Stimulated activated naive CD8-positive, alpha-beta T cell treated with anti-CD3 and anti-CD28 coated beads, Interleukin-15, amount 100 ng/mL, for 72 hours (primary cell): ENCODE measurements at regions not wholly inside any gene's neighbourhood (a gene's known extent, or its start where the extent isn't known, plus 50 kb on each side); places are given as distances from the start of the nearest gene placed in this dataset.

Experiments used
- ATAC-seq: fragments of 150-1000 bp; cut with Tn5 transposase; 2 replicates; pipeline ENCODE4 v1.10.0; 2021; ENCODE audit warnings: mild to moderate bottlenecking, moderate library complexity
- DNase-seq, 2 donors: peaks; one replicate each; pipeline ENCODE4 v3.0.0; 2021 to 2022
- H3K27ac Mint-ChIP-seq, 2 donors: one replicate each; pipeline ENCODE4 v1.8.0; 2022; ENCODE audit warnings: mild to moderate bottlenecking in 2 of 2, mixed read lengths in 2 of 2, moderate library complexity in 2 of 2
- H3K27me3 Mint-ChIP-seq: one replicate; pipeline ENCODE4 v1.8.0; 2022; ENCODE audit warnings: mixed read lengths
- H3K4me1 Mint-ChIP-seq: one replicate; pipeline ENCODE4 v1.8.0; 2022; ENCODE audit warnings: mild to moderate bottlenecking, mixed read lengths
- H3K4me3 Mint-ChIP-seq, 2 donors: one replicate each; pipeline ENCODE4 v1.8.0; 2022; ENCODE audit warnings: mild to moderate bottlenecking in 2 of 2, mixed read lengths in 2 of 2, moderate library complexity in 1 of 2
- H3K9me3 Mint-ChIP-seq, 2 donors: one replicate each; pipeline ENCODE4 v1.8.0; 2022; ENCODE audit warnings: mixed read lengths in 2 of 2

GRCh38 chr2:220465700-220466099 lies 838.3 kb downstream of the SLC4A3 start:
- Mint-ChIP-seq H3K9me3 (peaks cover 3 to 11% of the 10 kb centered on the region in 2 donors), H3K27ac (no peak overlapping the region), H3K4me3 (no peak overlapping the region), H3K27me3 (no peaks in the 10 kb centered on the region), H3K4me1 (no peaks in the 10 kb centered on the region)
- DNase-seq, result no peak
- ATAC-seq, result no peak

- Mint-ChIP-seq H3K4me3 (no peak overlapping the region), H3K27me3 (no peaks in the 10 kb centered on the region)
- no peak for ATAC-seq
These were observed 838.8 kb downstream of the SLC4A3 start for GRCh38 chr2:220466251-220466691.

GRCh38 chr2:220469201-220469600 lies 841.8 kb downstream of the SLC4A3 start:
- H3K9me3 Mint-ChIP-seq, result peaks cover 7 to 16% of the 10 kb centered on the region in 2 donors
- no peaks in the 10 kb centered on the region for H3K27me3 Mint-ChIP-seq
- H3K27ac Mint-ChIP-seq, result no peak overlapping the region
- H3K4me1 Mint-ChIP-seq, result no peaks in the 10 kb centered on the region
- ATAC-seq (no peak), DNase-seq (no peak)
- H3K4me3 Mint-ChIP-seq, result no peak overlapping the region

More at GRCh38 chr2:220466251-220466691, 838.8 kb downstream of the SLC4A3 start:
- no peak for DNase-seq
- H3K4me1 Mint-ChIP-seq, result no peaks in the 10 kb centered on the region
- H3K27ac Mint-ChIP-seq, result no peak overlapping the region
- H3K9me3 Mint-ChIP-seq, result peaks cover 3 to 11% of the 10 kb centered on the region in 2 donors

- Mint-ChIP-seq H3K27me3 (no peaks in the 10 kb centered on the region), H3K4me1 (no peaks in the 10 kb centered on the region), H3K27ac (no peak overlapping the region), H3K4me3 (no peak overlapping the region), H3K9me3 (peaks cover 4 to 18% of the 10 kb centered on the region in 2 donors)
- no peak for ATAC-seq
- DNase-seq, result no peak
These were observed 846.2 kb downstream of the SLC4A3 start for GRCh38 chr2:220473611-220474010.

GRCh38 chr2:220476877-220477276 lies 849.4 kb downstream of the SLC4A3 start:
- Mint-ChIP-seq H3K4me3 (no peak overlapping the region), H3K9me3 (peaks cover 4 to 7% of the 10 kb centered on the region in 2 donors), H3K27ac (no peak overlapping the region), H3K4me1 (no peaks in the 10 kb centered on the region), H3K27me3 (no peaks in the 10 kb centered on the region)
- ATAC-seq (no peak), DNase-seq (no peak)

GRCh38 chr2:220478305-220479058 lies 851.1 kb downstream of the SLC4A3 start:
- no peaks in the 10 kb centered on the region for H3K27me3 Mint-ChIP-seq
- ATAC-seq (no peak), DNase-seq (no peak)
- no peak overlapping the region for H3K4me3 Mint-ChIP-seq
- peaks cover 4 to 7% of the 10 kb centered on the region in 2 donors for H3K9me3 Mint-ChIP-seq
- H3K27ac Mint-ChIP-seq, result no peak overlapping the region
- H3K4me1 Mint-ChIP-seq, result no peaks in the 10 kb centered on the region

- Mint-ChIP-seq H3K27me3 (no peaks in the 10 kb centered on the region), H3K4me3 (no peak overlapping the region), H3K4me1 (no peaks in the 10 kb centered on the region), H3K9me3 (peaks cover 7 to 8% of the 10 kb centered on the region in 2 donors), H3K27ac (no peak overlapping the region)
- ATAC-seq (no peak), DNase-seq (no peak)
These were observed 855.3 kb downstream of the SLC4A3 start for GRCh38 chr2:220482716-220483115.

GRCh38 chr2:220489121-220489520 lies 861.7 kb downstream of the SLC4A3 start:
- no peak overlapping the region for H3K27ac Mint-ChIP-seq
- peaks cover 7% of the 10 kb centered on the region in 2 donors for H3K9me3 Mint-ChIP-seq
- DNase-seq (no peak), ATAC-seq (no peak)
- no peaks in the 10 kb centered on the region for H3K27me3 Mint-ChIP-seq
- no peaks in the 10 kb centered on the region for H3K4me1 Mint-ChIP-seq
- no peak overlapping the region for H3K4me3 Mint-ChIP-seq

- peaks cover 0 to 4% of the 10 kb centered on the region in 2 donors for H3K9me3 Mint-ChIP-seq
- H3K27me3 Mint-ChIP-seq, result no peaks in the 10 kb centered on the region
- H3K4me3 Mint-ChIP-seq, result no peak overlapping the region
- no peaks in the 10 kb centered on the region for H3K4me1 Mint-ChIP-seq
- DNase-seq (no peak), ATAC-seq (no peak)
- no peak overlapping the region for H3K27ac Mint-ChIP-seq
These were observed 864.2 kb downstream of the SLC4A3 start for GRCh38 chr2:220491670-220492069.

GRCh38 chr2:220493871-220494525 lies 866.6 kb downstream of the SLC4A3 start:
- H3K27me3 Mint-ChIP-seq, result no peaks in the 10 kb centered on the region
- no peak for ATAC-seq
- DNase-seq, result no peak
- H3K9me3 Mint-ChIP-seq, result peaks cover 0 to 4% of the 10 kb centered on the region in 2 donors
- no peak overlapping the region for H3K27ac Mint-ChIP-seq
- H3K4me3 Mint-ChIP-seq, result no peak overlapping the region
- H3K4me1 Mint-ChIP-seq, result no peaks in the 10 kb centered on the region

- Mint-ChIP-seq H3K9me3 (peaks cover 0 to 3% of the 10 kb centered on the region in 2 donors), H3K27me3 (no peaks in the 10 kb centered on the region), H3K4me3 (no peak overlapping the region), H3K4me1 (no peaks in the 10 kb centered on the region), H3K27ac (no peak overlapping the region)
- ATAC-seq (no peak), DNase-seq (no peak)
These were observed 869.1 kb downstream of the SLC4A3 start for GRCh38 chr2:220496513-220496912.

GRCh38 chr2:220499225-220499624 lies 871.8 kb downstream of the SLC4A3 start:
- DNase-seq (no peak), ATAC-seq (no peak)
- no peak overlapping the region for H3K27ac Mint-ChIP-seq
- H3K4me3 Mint-ChIP-seq, result no peak overlapping the region
- no peaks in the 10 kb centered on the region for H3K27me3 Mint-ChIP-seq
- H3K9me3 Mint-ChIP-seq, result no peaks in the 10 kb centered on the region
- H3K4me1 Mint-ChIP-seq, result no peaks in the 10 kb centered on the region

- peaks cover 0 to 4% of the 10 kb centered on the region in 2 donors for H3K9me3 Mint-ChIP-seq
- no peaks in the 10 kb centered on the region for H3K27me3 Mint-ChIP-seq
- no peak overlapping the region for H3K27ac Mint-ChIP-seq
- ATAC-seq (no peak), DNase-seq (no peak)
- no peak overlapping the region for H3K4me3 Mint-ChIP-seq
- H3K4me1 Mint-ChIP-seq, result no peaks in the 10 kb centered on the region
These were observed 875.1 kb downstream of the SLC4A3 start for GRCh38 chr2:220502539-220502938.

- peaks cover 0 to 7% of the 10 kb centered on the region in 2 donors for H3K9me3 Mint-ChIP-seq
These were observed 876.0 kb downstream of the SLC4A3 start for GRCh38 chr2:220503431-220503830.

GRCh38 chr2:220504938-220505503 lies 877.6 kb downstream of the SLC4A3 start:
- Mint-ChIP-seq H3K4me3 (no peak overlapping the region), H3K27me3 (no peaks in the 10 kb centered on the region), H3K4me1 (no peaks in the 10 kb centered on the region), H3K27ac (no peak overlapping the region), H3K9me3 (peaks cover 0 to 7% of the 10 kb centered on the region in 2 donors)
- ATAC-seq (no peak), DNase-seq (no peak)

More at GRCh38 chr2:220503431-220503830, 876.0 kb downstream of the SLC4A3 start:
- Mint-ChIP-seq H3K4me3 (no peak overlapping the region), H3K4me1 (no peaks in the 10 kb centered on the region), H3K27me3 (no peaks in the 10 kb centered on the region), H3K27ac (no peak overlapping the region)
- DNase-seq (no peak), ATAC-seq (no peak)

- no peaks in the 10 kb centered on the region for H3K4me1 Mint-ChIP-seq
- H3K27ac Mint-ChIP-seq, result no peak overlapping the region
- H3K4me3 Mint-ChIP-seq, result no peak overlapping the region
- DNase-seq (no peak), ATAC-seq (no peak)
- no peaks in the 10 kb centered on the region for H3K27me3 Mint-ChIP-seq
- H3K9me3 Mint-ChIP-seq, result peaks cover 0 to 7% of the 10 kb centered on the region in 2 donors
These were observed 879.0 kb downstream of the SLC4A3 start for GRCh38 chr2:220506466-220506865.
